Liver (tissue), 3 donors: ENCODE measurements at regions not wholly inside any gene's neighbourhood (a gene's known extent, or its start where the extent isn't known, plus 50 kb on each side); places are given as distances from the start of the nearest gene placed in this dataset.

ENCODE experiments used
- CTCF ChIP-seq: fragments of 150-350 bp; IDR thresholded peaks from 2 replicates; pipeline ENCODE4 v1.5.1; 2017; ENCODE audit warnings: improper control_type of control experiment, low read depth, low read length; ENCODE audit not compliant: missing input control
- EGR1 ChIP-seq, 2 donors: IDR thresholded peaks; 2 replicates each; pipeline ENCODE4 v1.6.1; 2016 to 2018; ENCODE audit warnings: antibody characterized with exemption in 2 of 2, low read depth in 2 of 2
- GABPA ChIP-seq, 2 donors: IDR thresholded peaks in 1 of 2; conservative IDR thresholded peaks in 1 of 2; 2 replicates each; pipeline ENCODE4 v1.6.1; 2016; ENCODE audit warnings: antibody characterized with exemption in 2 of 2, mild to moderate bottlenecking in 1 of 2, moderate library complexity in 1 of 2
- JUND ChIP-seq, 2 donors: IDR thresholded peaks; 2 replicates each; pipeline ENCODE4 v1.6.1; 2016; ENCODE audit warnings: antibody characterized with exemption in 2 of 2
- RAD21 ChIP-seq, 2 donors: IDR thresholded peaks; 2 replicates each; pipeline ENCODE4 v1.6.1; 2016; ENCODE audit warnings: antibody characterized with exemption in 2 of 2, mild to moderate bottlenecking in 2 of 2
- REST ChIP-seq: IDR thresholded peaks from 2 replicates; pipeline ENCODE4 v1.6.1; 2016; ENCODE audit warnings: antibody characterized with exemption, mild to moderate bottlenecking
- SP1 ChIP-seq: IDR thresholded peaks from 2 replicates; pipeline ENCODE4 v1.6.1; 2018; ENCODE audit warnings: antibody characterized with exemption, mild to moderate bottlenecking
- TAF1 ChIP-seq: conservative IDR thresholded peaks from 2 replicates; pipeline ENCODE4 v1.6.1; 2016; ENCODE audit warnings: antibody characterized with exemption, mild to moderate bottlenecking
- YY1 ChIP-seq: IDR thresholded peaks from 2 replicates; pipeline ENCODE4 v1.6.1; 2016; ENCODE audit warnings: antibody characterized with exemption, mild to moderate bottlenecking
- ZBTB33 ChIP-seq: IDR thresholded peaks from 2 replicates; pipeline ENCODE4 v1.6.1; 2016; ENCODE audit warnings: antibody characterized with exemption
- TF ChIP-seq, protein P1 (sequence below): IDR thresholded peaks from 2 replicates; pipeline ENCODE4 v1.6.1; 2016; ENCODE audit warnings: antibody characterized with exemption
- donor health status: healthy.
- donor health status: healthy.

DNA sequence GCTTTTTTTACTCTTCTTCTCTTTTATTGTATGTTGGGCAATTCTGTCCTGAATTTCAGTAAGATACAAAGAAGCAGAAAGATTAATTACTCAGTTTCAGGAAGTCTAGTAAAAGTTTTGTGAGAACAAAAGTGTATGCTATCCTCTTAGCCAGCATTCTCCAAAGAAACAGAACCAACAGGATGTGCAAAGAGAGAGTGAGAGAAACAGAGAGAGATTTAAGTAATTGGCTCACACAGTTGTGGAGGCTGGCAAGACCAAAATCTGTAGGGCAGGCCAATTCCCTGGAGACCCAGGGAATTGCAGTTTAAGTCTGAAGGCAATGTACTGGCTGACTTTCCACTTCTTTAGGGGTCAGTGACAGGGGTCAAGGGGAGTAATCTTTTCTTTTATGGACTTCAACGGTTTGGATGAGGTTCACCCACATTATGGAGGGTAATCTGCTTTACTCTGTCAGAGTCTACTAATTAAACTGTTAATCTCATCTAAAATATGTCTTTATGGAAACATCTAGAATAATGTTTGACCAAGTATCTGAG is 59.2 kb upstream of the SLC39A8 start:
- TF ChIP-seq ZBTB33 (no peak), CTCF (no peak), GABPA (IDR thresholded peaks at IDR 0.05 in 1 of 2, conservative IDR thresholded peaks at IDR 0.05 in 1 of 2) (no peak), EGR1 (IDR thresholded peaks at IDR 0.05; ENCODE audit: low read depth in 2 of 2) (no peak), YY1 (no peak), RAD21 (IDR thresholded peaks at IDR 0.05) (no peak), SP1 (no peak), JUND (IDR thresholded peaks at IDR 0.05) (no peak), REST (no peak), TAF1 (no peak)
- TF ChIP-seq, protein P1, sequence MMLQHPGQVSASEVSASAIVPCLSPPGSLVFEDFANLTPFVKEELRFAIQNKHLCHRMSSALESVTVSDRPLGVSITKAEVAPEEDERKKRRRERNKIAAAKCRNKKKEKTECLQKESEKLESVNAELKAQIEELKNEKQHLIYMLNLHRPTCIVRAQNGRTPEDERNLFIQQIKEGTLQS: no peak
